RCC 7860 (cell line): ENCODE measurements at regions not wholly inside any gene's neighbourhood (a gene's known extent, or its start where the extent isn't known, plus 50 kb on each side); places are given as distances from the start of the nearest gene placed in this dataset.

Source experiments
- DNase-seq: peaks from one replicate; pipeline ENCODE4 v3.0.0-alpha.2; 2015; ENCODE audit warnings: low spot score
- FAIRE-seq: peaks from 2 replicates; lab custom pipeline; 2012; peaks lifted over from hg19 to GRCh38; lab: Jason Lieb, UNC

DNA sequence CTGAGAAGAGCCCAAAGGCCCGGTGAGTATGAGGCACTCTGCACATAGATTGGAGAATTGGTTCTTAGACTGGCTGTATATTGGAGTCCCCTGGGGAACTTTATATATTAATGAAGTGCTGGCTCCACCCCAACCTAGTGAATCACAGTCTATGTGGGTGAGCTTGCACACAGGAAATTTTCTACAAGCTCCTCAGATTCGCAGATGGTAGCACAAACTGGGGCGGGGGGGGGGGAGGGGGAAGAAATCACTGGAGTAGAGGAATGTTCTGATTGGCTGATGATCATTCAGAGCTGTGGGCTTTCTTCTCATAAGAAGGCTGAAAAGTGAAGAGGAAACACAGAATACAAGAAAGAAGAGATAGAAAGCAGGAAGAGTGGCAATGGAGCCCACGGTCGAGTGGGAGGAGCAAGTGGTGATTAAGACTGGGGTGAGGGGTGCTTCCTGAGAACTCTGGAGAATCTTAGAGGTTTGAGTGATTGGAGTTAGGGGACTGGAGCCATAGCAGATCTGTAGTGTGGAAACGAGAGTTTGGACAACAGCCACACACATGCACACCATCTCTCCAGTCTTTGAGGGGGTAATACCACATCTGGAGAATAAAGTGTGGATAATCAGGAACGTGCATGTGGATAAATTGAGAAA is 465.9 kb upstream of the DAB1 start:
- FAIRE-seq (no peak), DNase-seq (no peak)

DNA sequence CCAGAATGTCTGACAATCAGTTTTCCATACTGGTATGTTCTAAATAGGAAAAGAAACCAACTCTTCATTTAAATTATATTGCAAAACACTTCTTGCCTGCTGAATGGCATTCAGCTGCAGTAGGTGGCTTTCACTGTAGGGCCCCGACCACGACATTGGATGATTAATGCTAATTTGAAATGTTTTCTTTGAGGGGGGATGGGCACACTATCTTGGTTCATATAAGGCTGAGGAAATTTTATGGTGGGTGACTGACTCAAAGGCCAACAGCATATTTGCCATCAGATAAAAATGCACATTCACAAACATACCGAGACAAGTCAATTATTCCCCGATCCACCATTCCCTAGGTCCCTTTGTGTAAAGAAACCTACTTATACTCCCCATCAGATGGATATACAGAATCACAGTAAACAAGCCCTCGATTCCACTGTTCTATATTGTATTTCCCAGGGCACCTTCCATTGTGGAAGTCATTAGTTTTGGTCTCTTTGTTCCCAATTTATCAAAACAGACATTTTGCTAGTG is 464.2 kb upstream of the DAB1 start:
- no peak for DNase-seq
- FAIRE-seq, result no peak

DNA sequence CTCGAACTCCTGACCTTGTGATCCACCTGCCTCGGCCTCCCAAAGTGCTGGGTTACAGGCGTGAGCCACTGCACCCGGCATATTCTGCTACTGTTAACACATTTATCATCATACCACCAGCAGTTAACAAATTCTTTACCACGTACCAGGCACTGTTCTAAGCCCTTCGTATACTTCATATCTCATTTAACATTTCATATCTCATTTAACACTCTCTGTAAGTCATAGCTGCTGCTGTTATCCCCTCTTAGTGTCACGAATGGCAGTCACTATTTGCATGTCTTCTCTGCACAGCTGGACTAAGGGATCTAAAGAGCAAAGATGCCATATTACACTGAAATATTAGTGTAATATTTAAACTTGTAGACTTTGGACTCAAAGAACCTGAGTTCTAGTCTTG is 462.5 kb upstream of the DAB1 start:
- no peak for DNase-seq
- FAIRE-seq, result no peak

DNA sequence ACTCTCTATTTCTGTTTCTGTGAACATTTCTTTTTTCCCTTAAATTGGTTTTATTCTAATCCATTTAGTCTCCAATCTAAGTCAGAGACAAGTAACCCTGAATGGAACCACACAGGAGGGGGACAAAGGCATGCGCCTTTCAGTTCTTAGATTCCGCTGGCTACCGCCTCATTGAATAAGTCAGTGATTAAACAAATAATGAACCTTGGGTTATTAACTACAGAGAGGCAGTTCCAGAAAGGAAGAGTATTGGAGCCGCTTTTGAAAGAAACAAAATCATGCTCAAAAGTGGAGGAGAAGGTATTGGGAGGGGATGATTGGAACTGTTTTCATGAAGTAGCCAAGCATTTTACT is 459.8 kb upstream of the DAB1 start:
- DNase-seq, result no peak
- FAIRE-seq, result no peak

DNA sequence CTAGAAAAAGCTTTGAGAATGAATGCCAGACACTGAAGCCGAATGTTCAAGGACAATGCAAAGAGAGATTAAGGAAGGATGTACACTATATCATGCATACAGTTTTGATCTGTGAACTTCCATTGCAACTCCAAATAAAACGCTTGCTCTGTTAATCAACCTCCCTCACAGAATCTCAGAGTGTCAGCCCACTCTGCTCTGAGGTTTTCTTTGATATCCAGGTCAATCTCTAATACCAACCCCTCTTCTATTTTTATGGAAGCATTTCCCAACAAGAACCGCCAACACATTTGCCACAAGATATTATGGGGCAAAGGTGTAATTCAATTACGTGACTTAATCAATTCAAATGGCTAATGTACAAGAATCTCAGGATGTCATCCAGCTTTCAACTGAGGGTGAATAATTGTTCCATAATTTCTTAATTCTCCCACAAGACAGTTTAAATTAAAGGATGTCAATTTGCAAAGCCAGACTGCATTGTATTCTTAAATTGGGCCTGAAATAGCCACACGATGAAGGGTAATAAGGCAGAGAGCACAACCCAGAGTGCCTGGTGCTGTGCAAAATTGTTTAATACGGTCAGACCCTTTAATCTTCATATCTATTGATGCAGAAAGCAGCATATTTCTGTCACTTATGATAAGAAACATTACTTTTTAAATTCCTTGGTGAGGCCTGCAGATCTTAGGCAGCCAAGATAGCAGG is 459.2 kb upstream of the DAB1 start:
- no peak for FAIRE-seq
- no peak for DNase-seq

DNA sequence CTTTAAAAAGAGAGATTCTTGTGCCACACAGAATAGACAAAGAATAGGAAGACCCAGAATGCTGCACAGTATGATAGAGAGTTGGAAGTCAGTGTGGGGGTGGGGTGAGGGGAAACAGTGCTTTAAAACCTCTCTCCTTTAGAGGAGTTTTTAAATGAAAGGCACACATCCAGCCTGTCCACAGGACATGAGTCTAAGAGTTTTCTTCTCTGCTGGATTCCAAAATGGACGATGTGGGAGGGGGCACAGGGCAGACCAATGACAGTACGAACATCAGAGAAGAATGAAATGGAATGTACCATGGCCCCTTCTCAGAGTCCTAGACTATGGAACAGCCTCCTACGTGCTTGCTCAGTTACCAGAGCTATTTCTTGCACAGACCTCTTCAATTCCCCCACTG is 458.2 kb upstream of the DAB1 start:
- FAIRE-seq, result no peak
- DNase-seq, result no peak

DNA sequence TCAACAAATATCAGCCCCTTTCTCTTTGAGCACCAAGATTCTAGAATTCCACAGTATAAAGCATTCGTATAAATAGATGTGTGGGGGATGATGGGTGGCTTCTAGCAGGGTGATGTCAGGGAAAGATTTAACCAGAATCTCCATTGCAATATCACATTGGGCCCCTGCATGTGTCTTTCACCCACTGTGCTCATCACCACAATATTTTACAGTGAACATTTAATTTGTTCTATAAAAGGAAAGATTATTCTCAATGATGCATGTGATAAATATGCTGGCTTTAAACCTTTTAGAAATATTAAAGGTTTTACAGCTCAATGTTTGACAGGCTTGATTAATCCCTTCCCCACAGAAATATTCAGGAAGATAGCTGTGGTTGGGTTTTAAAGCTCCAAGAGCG is 457.8 kb upstream of the DAB1 start:
- DNase-seq, result no peak
- no peak for FAIRE-seq

DNA sequence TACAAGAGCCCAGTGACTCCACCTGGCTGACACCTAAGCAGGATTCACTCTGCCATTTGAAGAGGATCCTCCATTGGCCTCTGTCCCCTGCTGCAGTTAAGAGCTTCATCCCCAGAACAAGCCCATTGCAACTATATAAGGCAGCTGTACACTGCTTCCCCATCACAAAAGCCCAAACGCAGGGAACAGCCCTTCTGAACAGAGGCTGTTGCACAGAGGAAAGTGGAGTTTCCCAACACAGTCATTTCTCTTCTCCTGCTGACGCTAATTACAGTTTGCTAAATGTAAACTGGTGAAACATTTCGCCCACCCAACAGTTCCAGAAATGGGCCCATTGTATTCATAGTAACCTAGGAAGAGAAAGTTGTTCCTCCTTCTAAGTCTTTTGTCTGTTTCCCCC is 455.8 kb upstream of the DAB1 start:
- DNase-seq (no peak), FAIRE-seq (no peak)

DNA sequence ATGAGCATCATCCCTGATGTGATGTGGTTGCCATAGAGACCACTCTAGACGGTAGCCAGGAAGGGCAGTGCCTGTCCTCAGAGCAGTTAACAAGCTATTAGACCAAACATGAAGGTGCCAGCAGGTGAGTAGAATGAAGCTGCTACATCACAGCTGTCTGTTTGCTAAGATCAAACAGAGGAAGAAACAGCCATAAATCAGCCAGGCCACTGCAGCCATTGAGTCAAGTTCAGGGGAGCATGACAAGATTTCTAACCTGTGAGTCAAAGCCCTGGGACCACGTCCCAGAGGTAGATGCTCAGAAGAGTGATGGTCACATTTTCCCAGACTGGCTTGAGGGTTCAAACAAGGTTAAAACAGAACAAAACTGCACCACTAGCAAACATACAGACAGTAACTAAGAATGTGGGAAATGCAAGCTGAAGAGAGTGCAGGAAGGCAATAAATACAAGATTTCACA is 450.6 kb upstream of the DAB1 start:
- no peak for DNase-seq
- no peak for FAIRE-seq

DNA sequence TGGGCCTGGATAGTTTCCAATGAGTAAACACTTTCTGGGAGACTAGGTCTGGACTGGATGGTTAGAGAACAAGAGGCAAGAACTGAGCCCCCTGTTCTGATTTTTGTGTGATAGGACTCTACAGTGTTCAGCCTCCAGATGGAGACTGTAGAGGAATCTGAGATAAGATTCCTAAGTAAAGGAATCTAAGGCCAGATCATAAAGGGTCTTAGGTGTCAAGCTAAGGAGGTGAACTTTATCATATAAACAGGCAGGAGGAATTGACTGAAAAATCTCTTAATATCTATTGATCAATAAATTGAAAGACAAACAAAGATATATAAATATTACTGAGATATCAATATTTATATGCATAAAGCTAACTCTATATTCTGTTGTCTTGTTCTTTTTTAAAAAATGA is 449.1 kb upstream of the DAB1 start:
- FAIRE-seq, result no peak

DNA sequence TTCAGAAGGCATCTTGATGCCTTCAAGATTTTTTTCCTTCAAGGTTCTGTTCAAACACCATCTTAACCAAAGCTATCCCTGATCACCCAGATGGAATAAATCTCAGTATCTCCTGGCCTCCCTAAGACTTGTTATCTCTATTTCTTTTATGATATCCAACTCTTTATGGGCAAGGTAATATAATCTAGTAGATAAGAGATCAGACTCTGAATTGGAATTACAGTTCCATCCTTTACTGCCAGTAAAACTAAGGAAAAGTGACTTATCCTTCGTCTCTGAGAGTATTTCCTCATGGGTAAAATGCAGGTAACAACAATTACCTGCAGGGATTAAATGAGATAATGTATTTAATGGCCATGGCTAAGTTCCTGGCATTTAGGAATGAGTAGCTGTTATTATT is 445.0 kb upstream of the DAB1 start:
- FAIRE-seq (no peak), DNase-seq (no peak)

More for the DNA sequence above, 449.1 kb upstream of the DAB1 start:
- no peak for DNase-seq

DNA sequence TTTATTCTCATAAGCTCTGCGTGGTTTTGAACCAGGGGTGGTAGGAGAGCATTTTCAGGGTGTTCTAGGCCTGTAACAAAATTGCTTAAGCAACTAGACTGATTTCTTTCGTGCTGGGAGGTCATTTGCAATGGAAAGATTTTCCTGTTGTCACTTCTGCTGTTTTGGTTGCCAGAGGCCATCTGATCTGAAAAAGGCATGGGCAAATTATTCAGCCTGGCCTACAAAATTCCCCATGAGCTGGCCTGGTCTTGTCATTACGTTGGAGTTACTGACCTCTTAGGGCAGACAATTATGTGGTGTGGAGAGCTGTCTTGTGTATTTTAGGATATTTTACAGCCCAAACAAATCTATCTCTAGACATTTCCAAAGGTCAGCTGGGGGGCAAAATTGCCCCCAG is 444.4 kb upstream of the DAB1 start:
- FAIRE-seq (no peak), DNase-seq (no peak)

DNA sequence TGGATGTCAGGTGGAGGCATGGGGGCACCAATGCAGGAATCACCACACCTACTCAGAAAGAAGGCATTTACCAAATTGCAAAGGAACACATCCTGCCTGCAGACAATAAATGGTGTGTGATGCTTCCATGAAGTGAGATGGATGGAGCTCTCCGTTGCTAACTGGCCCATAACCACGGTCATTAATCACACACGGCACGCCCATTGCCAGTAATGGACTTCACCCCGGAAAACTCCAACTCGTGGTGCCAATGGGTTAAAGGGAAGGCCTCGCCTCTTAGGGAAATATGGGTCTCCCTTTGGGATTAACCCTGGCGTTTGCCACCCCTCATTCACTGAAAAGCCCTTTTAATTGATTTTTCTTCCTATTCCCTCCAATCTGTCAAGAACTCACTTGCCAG is 443.1 kb upstream of the DAB1 start:
- FAIRE-seq (no peak), DNase-seq (no peak)

DNA sequence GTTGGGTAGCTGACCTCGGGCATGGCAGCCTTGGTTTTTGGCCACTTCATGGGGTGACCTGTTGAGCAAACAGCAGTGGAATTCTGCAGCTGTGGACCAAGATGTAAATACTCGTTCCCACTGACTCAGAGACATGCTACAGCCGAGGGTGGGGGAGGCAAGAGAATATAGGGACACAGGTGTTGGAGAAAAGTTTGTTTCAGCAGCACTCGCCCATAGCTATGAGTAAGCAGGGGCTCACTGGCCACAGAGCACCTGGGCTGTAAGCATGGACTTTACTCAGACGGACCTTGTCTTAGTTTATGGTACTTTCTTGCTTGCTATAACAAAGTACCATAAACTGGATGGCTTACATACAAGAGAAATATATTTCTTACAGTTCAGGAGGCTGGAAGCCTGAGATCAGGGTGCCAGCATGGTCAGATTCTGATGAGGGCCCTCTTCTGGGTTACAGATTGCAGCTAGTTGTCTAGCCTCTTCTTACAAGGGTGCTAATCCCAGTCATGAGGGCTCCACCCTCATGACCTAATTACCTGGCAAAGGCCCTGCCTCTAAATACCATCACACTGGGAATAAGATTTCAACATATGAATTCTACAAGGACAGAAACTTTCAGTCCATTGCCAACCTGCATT is 437.2 kb upstream of the DAB1 start:
- no peak for FAIRE-seq
- DNase-seq, result no peak

DNA sequence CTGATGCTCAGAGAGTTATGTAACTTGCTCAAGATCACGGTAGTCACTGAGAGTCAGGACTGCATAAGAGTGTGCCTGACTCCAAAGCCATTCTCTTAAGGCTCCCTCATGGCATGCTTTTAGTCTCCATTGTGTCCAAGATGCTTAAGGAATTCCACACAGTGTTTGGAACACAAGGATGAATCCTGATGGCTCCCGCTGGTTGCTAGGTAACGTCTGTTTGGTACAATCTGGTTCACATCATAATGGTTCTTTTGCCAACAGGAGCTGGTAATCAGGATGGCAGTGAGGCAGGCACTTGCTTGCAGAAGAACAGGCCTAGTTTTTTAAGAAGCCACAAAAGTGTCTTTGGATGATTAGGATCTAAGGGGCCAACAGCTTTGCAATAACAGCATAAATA is 436.5 kb upstream of the DAB1 start:
- no peak for FAIRE-seq

DNA sequence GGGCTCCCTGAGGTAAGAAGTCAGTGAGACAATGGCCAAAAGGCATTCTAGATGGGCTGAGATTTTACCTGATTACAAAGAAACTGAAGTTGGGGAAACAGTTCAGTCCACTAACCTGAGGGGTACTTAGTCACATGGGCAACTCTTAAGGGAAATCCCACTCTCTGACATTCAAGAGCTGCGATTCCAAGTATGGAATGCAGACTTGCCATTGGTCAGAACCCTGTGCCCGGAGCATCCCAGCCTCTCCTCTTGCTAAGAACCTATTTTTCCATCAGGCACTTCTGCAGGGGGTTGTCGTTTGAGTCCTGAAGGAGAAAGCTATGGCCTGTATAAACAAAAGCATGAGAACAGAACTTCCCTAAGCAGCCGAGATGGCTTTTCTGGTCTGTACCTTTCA is 434.9 kb upstream of the DAB1 start:
- FAIRE-seq, result no peak
- DNase-seq, result no peak

More for the DNA sequence above, 436.5 kb upstream of the DAB1 start:
- DNase-seq, result no peak

DNA sequence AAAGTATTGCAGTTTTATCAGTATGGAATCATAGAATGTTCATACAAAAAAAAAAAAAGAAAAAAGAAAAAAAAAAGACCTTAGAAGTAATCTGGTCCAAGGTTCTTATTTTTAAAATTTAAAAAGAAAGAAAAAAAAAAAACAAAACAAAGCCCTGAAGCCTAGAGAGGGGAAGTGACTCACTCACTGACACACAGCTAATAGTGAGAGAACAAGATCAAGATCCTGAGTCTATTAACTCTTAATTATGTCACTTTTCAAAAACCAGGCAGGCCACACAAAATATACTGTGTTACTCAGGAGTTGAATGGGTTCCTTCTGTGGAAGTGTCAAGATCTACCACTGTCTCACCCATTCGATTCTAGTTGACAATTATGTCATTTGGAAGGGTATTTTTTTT is 433.9 kb upstream of the DAB1 start:
- no peak for FAIRE-seq
- no peak for DNase-seq

DNA sequence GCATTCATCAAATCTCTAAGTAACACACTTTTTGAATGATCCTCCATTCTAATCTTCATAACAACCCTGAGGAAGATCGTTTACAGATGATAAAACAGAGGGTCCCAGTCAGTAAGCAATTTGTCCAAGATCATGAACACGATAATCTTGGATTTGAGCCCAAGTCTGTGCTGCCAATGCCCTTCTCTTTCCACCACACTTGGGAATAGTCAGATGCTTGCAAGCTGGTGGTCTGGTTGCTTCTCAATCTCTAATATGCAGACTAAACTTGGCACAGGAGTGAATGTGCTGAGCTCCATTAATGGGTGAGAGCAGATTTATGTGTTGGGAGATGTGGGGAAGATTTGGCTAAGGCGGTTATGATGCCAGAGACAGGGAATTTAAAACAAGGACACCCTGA is 430.6 kb upstream of the DAB1 start:
- no peak for FAIRE-seq
- no peak for DNase-seq

DNA sequence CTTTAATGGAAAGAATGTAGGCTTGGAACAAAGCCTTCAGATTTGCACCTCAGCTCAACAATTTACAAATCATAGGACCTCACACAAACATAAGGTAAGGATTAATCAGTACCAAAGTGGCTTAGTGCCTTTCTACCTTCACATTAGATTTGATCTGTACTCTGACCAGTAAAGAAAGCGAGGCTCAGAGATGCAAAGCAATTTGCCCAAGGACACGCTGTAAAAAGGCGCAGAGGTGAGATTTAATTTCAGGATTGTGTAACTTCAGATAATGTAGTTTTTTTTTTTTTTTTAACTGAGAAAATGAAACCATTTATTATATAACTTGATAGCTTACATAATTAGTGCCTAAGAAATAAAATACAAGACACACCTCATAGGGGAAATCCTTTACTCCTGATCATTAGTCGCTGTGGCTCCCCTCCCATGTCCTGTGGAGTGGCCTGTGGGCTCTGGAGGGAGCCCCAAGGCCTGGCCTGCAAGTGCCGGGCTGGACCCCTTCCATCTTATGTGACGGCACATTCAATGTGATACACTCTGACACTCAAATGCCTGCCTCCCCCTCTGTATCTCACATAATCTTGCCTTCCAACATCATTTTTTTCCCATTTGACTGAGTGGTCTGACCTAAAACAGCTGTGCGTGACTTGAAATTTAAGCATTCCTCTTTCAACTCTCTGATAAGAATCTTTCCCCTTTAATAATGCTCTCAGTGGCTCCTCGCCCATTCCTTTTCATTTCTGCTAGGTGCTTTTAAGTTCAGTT is 426.5 kb upstream of the DAB1 start:
- FAIRE-seq (no peak), DNase-seq (no peak)

DNA sequence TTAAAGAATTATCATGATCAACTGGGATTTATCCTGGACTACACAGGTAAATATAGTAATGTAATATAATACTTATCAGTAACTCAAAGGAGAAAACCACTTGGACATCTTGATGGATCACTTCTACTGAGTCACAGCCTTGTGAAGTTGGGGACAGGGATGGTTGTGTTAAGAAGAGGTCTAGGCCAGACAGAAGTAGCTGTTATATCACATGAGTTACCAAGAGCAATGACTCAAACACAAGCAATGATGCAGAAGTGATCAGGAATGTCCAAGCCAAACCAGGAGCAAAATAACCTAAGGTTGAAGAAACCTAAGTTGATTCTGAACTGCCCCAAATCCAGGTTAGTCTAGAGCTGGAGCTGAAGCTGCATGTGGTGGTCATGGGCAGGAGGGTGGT is 424.5 kb upstream of the DAB1 start:
- FAIRE-seq (no peak), DNase-seq (no peak)

DNA sequence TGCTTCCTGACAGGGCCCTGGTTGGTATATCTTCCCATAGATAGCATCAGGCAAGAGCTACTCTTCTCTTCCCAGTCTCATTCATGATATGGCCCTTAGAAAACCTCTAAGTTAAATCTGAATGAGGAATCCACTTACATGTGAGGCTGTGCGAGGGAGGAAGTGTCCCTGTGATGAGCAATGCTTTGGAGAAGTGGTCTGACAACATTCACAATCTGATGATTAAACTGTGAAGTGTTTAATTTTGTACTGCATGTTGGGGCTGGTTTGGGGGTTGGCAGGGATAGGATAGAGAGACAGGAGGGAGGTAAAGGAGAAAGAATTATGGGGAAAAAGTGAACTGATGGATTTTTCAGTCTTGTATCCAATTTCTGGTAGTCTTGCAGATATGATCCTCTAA is 421.2 kb upstream of the DAB1 start:
- no peak for FAIRE-seq
- no peak for DNase-seq
